ENCODE measurements at regions not wholly inside any gene's neighbourhood (a gene's known extent, or its start where the extent isn't known, plus 50 kb on each side); places are given as distances from the start of the nearest gene placed in this dataset.

- TF ChIP-seq, protein P1, sequence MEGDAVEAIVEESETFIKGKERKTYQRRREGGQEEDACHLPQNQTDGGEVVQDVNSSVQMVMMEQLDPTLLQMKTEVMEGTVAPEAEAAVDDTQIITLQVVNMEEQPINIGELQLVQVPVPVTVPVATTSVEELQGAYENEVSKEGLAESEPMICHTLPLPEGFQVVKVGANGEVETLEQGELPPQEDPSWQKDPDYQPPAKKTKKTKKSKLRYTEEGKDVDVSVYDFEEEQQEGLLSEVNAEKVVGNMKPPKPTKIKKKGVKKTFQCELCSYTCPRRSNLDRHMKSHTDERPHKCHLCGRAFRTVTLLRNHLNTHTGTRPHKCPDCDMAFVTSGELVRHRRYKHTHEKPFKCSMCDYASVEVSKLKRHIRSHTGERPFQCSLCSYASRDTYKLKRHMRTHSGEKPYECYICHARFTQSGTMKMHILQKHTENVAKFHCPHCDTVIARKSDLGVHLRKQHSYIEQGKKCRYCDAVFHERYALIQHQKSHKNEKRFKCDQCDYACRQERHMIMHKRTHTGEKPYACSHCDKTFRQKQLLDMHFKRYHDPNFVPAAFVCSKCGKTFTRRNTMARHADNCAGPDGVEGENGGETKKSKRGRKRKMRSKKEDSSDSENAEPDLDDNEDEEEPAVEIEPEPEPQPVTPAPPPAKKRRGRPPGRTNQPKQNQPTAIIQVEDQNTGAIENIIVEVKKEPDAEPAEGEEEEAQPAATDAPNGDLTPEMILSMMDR (IDR thresholded peaks at IDR 0.05; ENCODE audit: low read depth, low read length): no peak
- no peak for TF ChIP-seq POLR2A (IDR thresholded peaks at IDR 0.05; ENCODE audit: extremely low read depth, insufficient read length)
- TF ChIP-seq, protein P2, sequence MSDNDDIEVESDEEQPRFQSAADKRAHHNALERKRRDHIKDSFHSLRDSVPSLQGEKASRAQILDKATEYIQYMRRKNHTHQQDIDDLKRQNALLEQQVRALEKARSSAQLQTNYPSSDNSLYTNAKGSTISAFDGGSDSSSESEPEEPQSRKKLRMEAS (IDR thresholded peaks at IDR 0.05; ENCODE audit: low read depth, low read length): no peak
These were observed 622.0 kb upstream of the KCNMB2 start for GRCh38 chr3:177914224-177914623.
